ENCODE measurements at regions not wholly inside any gene's neighbourhood (a gene's known extent, or its start where the extent isn't known, plus 50 kb on each side); places are given as distances from the start of the nearest gene placed in this dataset.

GRCh38 chr3:194218646-194219453 is 82.9 kb downstream of the HES1 start:
- DNase-seq = no peak

- DNase-seq = no peak
These were observed 84.0 kb downstream of the HES1 start for GRCh38 chr3:194219826-194220410.

- DNase-seq = no peak
These were observed 85.0 kb downstream of the HES1 start for GRCh38 chr3:194220901-194221326.

- no peak for DNase-seq
These were observed 85.4 kb downstream of the HES1 start for GRCh38 chr3:194221336-194221735.

GRCh38 chr3:194223951-194224350 is 88.0 kb downstream of the HES1 start:
- no peak for DNase-seq

GRCh38 chr3:194224471-194225417 is 88.8 kb downstream of the HES1 start:
- DNase-seq = no peak

- DNase-seq = no peak
These were observed 89.5 kb downstream of the HES1 start for GRCh38 chr3:194225418-194225812.

GRCh38 chr3:194225988-194226663 is 90.2 kb downstream of the HES1 start:
- DNase-seq = no peak

- DNase-seq = no peak
These were observed 96.2 kb downstream of the HES1 start for GRCh38 chr3:194231929-194232832.

GRCh38 chr3:194233150-194233549 is 97.2 kb downstream of the HES1 start:
- DNase-seq = no peak

GRCh38 chr3:194235160-194235559 is 99.2 kb downstream of the HES1 start:
- no peak for DNase-seq

- DNase-seq = no peak
These were observed 101.2 kb downstream of the HES1 start for GRCh38 chr3:194237110-194237509.

- DNase-seq = no peak
These were observed 104.8 kb downstream of the HES1 start for GRCh38 chr3:194240766-194241165.

GRCh38 chr3:194243172-194243837 is 107.4 kb downstream of the HES1 start:
- peak in 1 of 2 experiments; percentile 15 for DNase-seq

- DNase-seq = no peak
These were observed 107.0 kb downstream of the CPN2 start for GRCh38 chr3:194244167-194244566.

GRCh38 chr3:194245474-194245873 is 105.7 kb downstream of the CPN2 start:
- DNase-seq = no peak

GRCh38 chr3:194245975-194246561 is 105.1 kb downstream of the CPN2 start:
- no peak for DNase-seq

GRCh38 chr3:194246709-194247349 is 104.3 kb downstream of the CPN2 start:
- no peak for DNase-seq

- no peak for DNase-seq
These were observed 103.8 kb downstream of the CPN2 start for GRCh38 chr3:194247350-194247740.
